Activated B cell treated with CpG ODN at 0.5 μM for 24 hours (primary cell): ENCODE measurements at regions not wholly inside any gene's neighbourhood (a gene's known extent, or its start where the extent isn't known, plus 50 kb on each side); places are given as distances from the start of the nearest gene placed in this dataset.

ENCODE experiments used
- ATAC-seq: fragments of 200-7000 bp; cut with Tn5 transposase; one replicate; pipeline ENCODE4 v1.10.0; 2021; ENCODE audit warnings: low read depth, mild to moderate bottlenecking, moderate library complexity
- CTCF ChIA-PET: fragments of 350-600 bp; sonication (Branson Sonifier 250); formaldehyde crosslinking; loops from one replicate; lab custom pipeline; 2021; ENCODE audit warnings: antibody characterized with exemption; lab: Charles Lee
- POLR2A ChIA-PET: fragments of 350-600 bp; sonication (Branson Sonifier 250); formaldehyde crosslinking; loops from one replicate; lab custom pipeline; 2021; ENCODE audit warnings: antibody characterized with exemption; lab: Charles Lee
- DNase-seq: peaks from one replicate; pipeline ENCODE4 v3.0.0; 2022
- H3K27ac Mint-ChIP-seq: one replicate; pipeline ENCODE4 v1.8.0; 2020; ENCODE audit warnings: mixed read lengths
- H3K27me3 Mint-ChIP-seq: one replicate; pipeline ENCODE4 v1.8.0; 2021; ENCODE audit warnings: mixed read lengths
- H3K36me3 Mint-ChIP-seq: one replicate; pipeline ENCODE4 v1.8.0; 2021; ENCODE audit warnings: low read depth, mixed read lengths
- H3K4me1 Mint-ChIP-seq: one replicate; pipeline ENCODE4 v1.8.0; 2021; ENCODE audit warnings: mixed read lengths
- H3K4me3 Mint-ChIP-seq: one replicate; pipeline ENCODE4 v1.8.0; 2020; ENCODE audit warnings: mild to moderate bottlenecking, mixed read lengths
- H3K9me3 Mint-ChIP-seq: one replicate; pipeline ENCODE4 v1.8.0; 2020; ENCODE audit warnings: mixed read lengths
- CTCF ChIP-seq: fragments of 200-600 bp; IDR thresholded peaks from one replicate; pipeline ENCODE4 v1.8.0; 2022; ENCODE audit warnings: antibody characterized with exemption, mild to moderate bottlenecking
- intact Hi-C: fragments of 100-400 bp; cut with micrococcal nuclease; formaldehyde crosslinking; loops from one replicate; pipeline ENCODE4 v1.15.1; 2024

- H3K27me3 Mint-ChIP-seq, result no peaks in the 10 kb centered on the region
- peaks cover 50% of the 10 kb centered on the region for H3K4me1 Mint-ChIP-seq
- POLR2A ChIA-PET, result interaction anchor here (0.7 kb wide), 1 partner anchor 10 kb away, joined by 3 read pairs; no protein-coding TSS in a partner anchor
- no peaks in the 10 kb centered on the region for H3K36me3 Mint-ChIP-seq
- no peak for TF ChIP-seq CTCF
- CTCF ChIA-PET, result no interaction called here
- no peak overlapping the region for H3K4me3 Mint-ChIP-seq
- no peak overlapping the region for H3K27ac Mint-ChIP-seq
- intact Hi-C loops, result no loop called here
- no peaks in the 10 kb centered on the region for H3K9me3 Mint-ChIP-seq
- no peak for DNase-seq
- no peak for ATAC-seq
Observed at GRCh38 chr11:47904048-47904447, 55.9 kb upstream of the NUP160 start.

- H3K9me3 Mint-ChIP-seq, result peaks cover 2% of the 10 kb centered on the region
- no peak overlapping the region for H3K4me3 Mint-ChIP-seq
- ATAC-seq (peak; percentile 94), DNase-seq (no peak)
- H3K4me1 Mint-ChIP-seq, result peaks cover 48% of the 10 kb centered on the region
- CTCF ChIA-PET, result no interaction called here
- TF ChIP-seq CTCF, result no peak
- no peaks in the 10 kb centered on the region for H3K36me3 Mint-ChIP-seq
- intact Hi-C loops, result loop anchor here (1.0 kb wide), 4 partner anchors 18 to 208 kb away; no protein-coding TSS in a partner anchor
- H3K27ac Mint-ChIP-seq, result peak overlapping the region; percentile 83
- POLR2A ChIA-PET, result interaction anchor here (0.7 to 1.5 kb wide), 5 partner anchors 35 to 208 kb away, joined by 5 to 14 read pairs (median 7); no protein-coding TSS in a partner anchor
- no peaks in the 10 kb centered on the region for H3K27me3 Mint-ChIP-seq
Observed at GRCh38 chr11:47899801-47900200, 51.7 kb upstream of the NUP160 start.
